Mesodermal cell (in vitro differentiated cells): ENCODE measurements at regions not wholly inside any gene's neighbourhood (a gene's known extent, or its start where the extent isn't known, plus 50 kb on each side); places are given as distances from the start of the nearest gene placed in this dataset.
"Not testable (repeated sequence)": the region's sequence is repeated elsewhere in the genome, so short reads cannot be mapped to it uniquely, and the experiment has no call there.

ENCODE experiments used
- H3K27ac ChIP-seq: 2 replicates; pipeline ENCODE4 v1.7.0; 2013; ENCODE audit warnings: mild to moderate bottlenecking, low read depth, low read length, moderate library complexity; ENCODE audit not compliant: severe bottlenecking
- H3K36me3 ChIP-seq: 2 replicates; pipeline ENCODE4 v1.7.1; 2013; ENCODE audit warnings: mild to moderate bottlenecking, low read length, moderate library complexity; ENCODE audit not compliant: control insufficient read depth, insufficient read depth
- H3K4me1 ChIP-seq: one replicate; pipeline ENCODE4 v1.7.1; 2013; ENCODE audit warnings: mild to moderate bottlenecking, low read length; ENCODE audit not compliant: insufficient read depth, control insufficient read depth, poor library complexity, severe bottlenecking
- H3K4me3 ChIP-seq: 2 replicates; pipeline ENCODE4 v1.7.0; 2013; ENCODE audit warnings: low read length, control low read depth, mild to moderate bottlenecking; ENCODE audit not compliant: insufficient read depth, poor library complexity, severe bottlenecking; ENCODE audit errors: extremely low read depth
- H3K9me3 ChIP-seq: 2 replicates; pipeline ENCODE4 v1.7.1; 2013; ENCODE audit warnings: mild to moderate bottlenecking, low read length, moderate library complexity; ENCODE audit not compliant: control insufficient read depth
- WGBS, 2 experiments: methylation state at CpG; one replicate each; pipeline ENCODE4 v1.1.5; 2013; ENCODE audit warnings: missing lambda C conversion rate in 2 of 2; ENCODE audit not compliant: insufficient coverage in 2 of 2; 5-methylcytosine and 5-hydroxymethylcytosine counted together

- Histone ChIP-seq H3K27ac (no peak overlapping the region), H3K4me3 (no peak overlapping the region), H3K36me3 (no peaks in the 10 kb centered on the region), H3K4me1 (no peaks in the 10 kb centered on the region), H3K9me3 (no peaks in the 10 kb centered on the region)
- WGBS, 2 experiments = no CpG with 5 or more reads among the region's 2 CpGs
Observed at GRCh38 chr18:43949291-43949690, 672.0 kb upstream of the SYT4 start.

GRCh38 chr18:43950062-43950461, 672.8 kb upstream of the SYT4 start:
- no peaks in the 10 kb centered on the region for H3K9me3 ChIP-seq
- H3K4me3 ChIP-seq = no peak overlapping the region
- 90% methylated on average over 2 of the region's 3 CpGs; no CpG with 5 or more reads in 1 of the 2 experiments for WGBS, 2 experiments

GRCh38 chr18:43952398-43952797, 675.1 kb upstream of the SYT4 start:
- Histone ChIP-seq H3K9me3 (no peaks in the 10 kb centered on the region), H3K4me1 (no peaks in the 10 kb centered on the region), H3K36me3 (no peaks in the 10 kb centered on the region), H3K27ac (no peak overlapping the region), H3K4me3 (no peak overlapping the region)
- 95 to 96% methylated on average over 3 of the region's 3 CpGs for WGBS, 2 experiments

More at GRCh38 chr18:43950062-43950461, 672.8 kb upstream of the SYT4 start:
- no peaks in the 10 kb centered on the region for H3K4me1 ChIP-seq
- H3K27ac ChIP-seq = no peak overlapping the region
- H3K36me3 ChIP-seq = no peaks in the 10 kb centered on the region

DNA sequence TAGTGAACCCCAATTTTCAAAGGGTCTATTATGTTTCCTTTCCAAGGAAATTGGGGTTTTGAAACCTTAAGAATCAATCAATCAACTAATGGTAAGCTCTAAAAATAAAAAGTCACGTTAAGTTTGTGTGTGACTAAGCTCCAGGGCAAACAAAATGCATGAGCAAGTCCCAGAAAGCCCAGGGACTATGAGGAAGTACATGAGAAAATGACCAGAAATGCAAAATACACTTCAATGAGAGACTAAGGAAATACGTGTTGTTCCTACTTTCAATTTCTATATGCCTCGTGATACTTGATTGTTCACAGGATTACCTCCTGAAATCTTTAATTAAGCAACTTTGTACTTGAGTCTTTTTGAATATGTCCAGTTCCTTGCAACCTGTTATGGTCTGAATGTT, 684.4 kb upstream of the SYT4 start:
- Histone ChIP-seq H3K4me3 (no peak overlapping the region), H3K27ac (no peak overlapping the region), H3K9me3 (no peaks in the 10 kb centered on the region), H3K4me1 (no peaks in the 10 kb centered on the region), H3K36me3 (no peaks in the 10 kb centered on the region)
- 78 to 94% methylated on average over 2 to 3 of the region's 3 CpGs for WGBS, 2 experiments

- Histone ChIP-seq H3K9me3 (no peaks in the 10 kb centered on the region), H3K27ac (no peak overlapping the region), H3K4me1 (no peaks in the 10 kb centered on the region), H3K36me3 (no peaks in the 10 kb centered on the region), H3K4me3 (no peak overlapping the region)
- 80% methylated on average over 1 of the region's 1 CpG; no CpG with 5 or more reads in 1 of the 2 experiments for WGBS, 2 experiments
Observed at GRCh38 chr18:43964666-43965065, 687.4 kb upstream of the SYT4 start.

- Histone ChIP-seq H3K4me1 (no peaks in the 10 kb centered on the region), H3K4me3 (no peak overlapping the region), H3K27ac (no peak overlapping the region), H3K36me3 (no peaks in the 10 kb centered on the region), H3K9me3 (no peaks in the 10 kb centered on the region)
- WGBS, 2 experiments = 83 to 96% methylated on average over 2 to 3 of the region's 4 CpGs
Observed at GRCh38 chr18:43965691-43966090, 688.4 kb upstream of the SYT4 start.

- Histone ChIP-seq H3K9me3 (no peaks in the 10 kb centered on the region), H3K4me1 (no peaks in the 10 kb centered on the region), H3K4me3 (no peak overlapping the region), H3K36me3 (no peaks in the 10 kb centered on the region), H3K27ac (no peak overlapping the region)
- WGBS, 2 experiments = 83 to 100% methylated on average over 4 of the region's 4 CpGs
Observed at GRCh38 chr18:43970656-43971055, 693.4 kb upstream of the SYT4 start.

- no peaks in the 10 kb centered on the region for H3K4me1 ChIP-seq
- no peak overlapping the region for H3K4me3 ChIP-seq
- H3K27ac ChIP-seq = no peak overlapping the region
- 88 to 92% methylated on average over 3 of the region's 4 CpGs for WGBS, 2 experiments
- no peaks in the 10 kb centered on the region for H3K36me3 ChIP-seq
- no peaks in the 10 kb centered on the region for H3K9me3 ChIP-seq
Observed at GRCh38 chr18:43978174-43978573, 700.9 kb upstream of the SYT4 start.

GRCh38 chr18:43982582-43982981, 698.1 kb upstream of the SETBP1 start:
- no peak overlapping the region for H3K4me3 ChIP-seq
- 71% methylated on average over 1 of the region's 4 CpGs for WGBS, 2 experiments
- no peaks in the 10 kb centered on the region for H3K9me3 ChIP-seq
- H3K27ac ChIP-seq = no peak overlapping the region
- H3K4me1 ChIP-seq = no peaks in the 10 kb centered on the region
- H3K36me3 ChIP-seq = no peaks in the 10 kb centered on the region

- not testable (repeated sequence) for H3K9me3 ChIP-seq, H3K27ac ChIP-seq, H3K4me1 ChIP-seq, H3K36me3 ChIP-seq, H3K4me3 ChIP-seq
- 80% methylated on average over 1 of the region's 4 CpGs; no CpG with 5 or more reads in 1 of the 2 experiments for WGBS, 2 experiments
Observed at GRCh38 chr18:43987061-43987460, 693.6 kb upstream of the SETBP1 start.

DNA sequence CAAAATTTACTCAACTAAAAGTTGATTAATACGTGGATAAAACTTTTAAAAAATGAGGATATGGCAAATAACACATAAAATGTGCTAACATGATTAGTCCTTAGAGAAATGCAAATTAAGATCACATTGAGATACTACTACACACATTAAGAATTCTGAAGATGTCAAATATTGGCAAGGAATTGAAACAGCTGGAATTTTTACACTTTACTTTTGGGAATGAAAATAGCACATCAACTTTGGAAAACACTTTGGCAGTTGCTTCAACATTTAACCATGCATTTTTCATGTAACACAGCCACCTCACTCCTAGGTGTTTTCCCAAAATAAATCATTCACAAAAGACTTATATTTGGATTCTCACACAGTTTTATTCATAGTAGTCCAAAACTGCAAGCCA, 687.9 kb upstream of the SETBP1 start:
- Histone ChIP-seq H3K4me3 (no peak overlapping the region), H3K27ac (no peak overlapping the region), H3K9me3 (no peaks in the 10 kb centered on the region), H3K4me1 (no peaks in the 10 kb centered on the region), H3K36me3 (no peaks in the 10 kb centered on the region)
- WGBS, 2 experiments = no CpG with 5 or more reads among the region's 1 CpG
